Muscle layer of colon (tissue), 2 donors: ENCODE measurements at regions not wholly inside any gene's neighbourhood (a gene's known extent, or its start where the extent isn't known, plus 50 kb on each side); places are given as distances from the start of the nearest gene placed in this dataset.

Source experiments
- H3K27ac ChIP-seq: one replicate; pipeline ENCODE4 v1.7.0; 2013; ENCODE audit warnings: low read depth, mild to moderate bottlenecking, low read length, moderate library complexity
- H3K27me3 ChIP-seq, 2 donors: one replicate each; pipeline ENCODE4 v1.7.0; 2013; ENCODE audit warnings: low read length in 2 of 2, mild to moderate bottlenecking in 2 of 2; ENCODE audit not compliant: insufficient read depth in 2 of 2, control insufficient read depth in 1 of 2
- H3K36me3 ChIP-seq: one replicate; pipeline ENCODE4 v1.7.0; 2013; ENCODE audit warnings: mild to moderate bottlenecking, low read length; ENCODE audit not compliant: insufficient read depth
- H3K4me1 ChIP-seq: one replicate; pipeline ENCODE4 v1.7.0; 2013; ENCODE audit warnings: mild to moderate bottlenecking, low read length; ENCODE audit not compliant: insufficient read depth
- H3K4me3 ChIP-seq, 2 donors: one replicate each; pipeline ENCODE4 v1.7.0; 2013; ENCODE audit warnings: low read length in 2 of 2, low read depth in 1 of 2, mild to moderate bottlenecking in 1 of 2, moderate library complexity in 1 of 2
- H3K9ac ChIP-seq: one replicate; pipeline ENCODE4 v1.7.0; 2013; ENCODE audit warnings: low read length
- H3K9me3 ChIP-seq: one replicate; pipeline ENCODE4 v1.7.0; 2013; ENCODE audit warnings: mild to moderate bottlenecking, low read length
- donor health status: abdominal sarcoma.
- donor health status: Adenocarcinoma of cecum.

DNA sequence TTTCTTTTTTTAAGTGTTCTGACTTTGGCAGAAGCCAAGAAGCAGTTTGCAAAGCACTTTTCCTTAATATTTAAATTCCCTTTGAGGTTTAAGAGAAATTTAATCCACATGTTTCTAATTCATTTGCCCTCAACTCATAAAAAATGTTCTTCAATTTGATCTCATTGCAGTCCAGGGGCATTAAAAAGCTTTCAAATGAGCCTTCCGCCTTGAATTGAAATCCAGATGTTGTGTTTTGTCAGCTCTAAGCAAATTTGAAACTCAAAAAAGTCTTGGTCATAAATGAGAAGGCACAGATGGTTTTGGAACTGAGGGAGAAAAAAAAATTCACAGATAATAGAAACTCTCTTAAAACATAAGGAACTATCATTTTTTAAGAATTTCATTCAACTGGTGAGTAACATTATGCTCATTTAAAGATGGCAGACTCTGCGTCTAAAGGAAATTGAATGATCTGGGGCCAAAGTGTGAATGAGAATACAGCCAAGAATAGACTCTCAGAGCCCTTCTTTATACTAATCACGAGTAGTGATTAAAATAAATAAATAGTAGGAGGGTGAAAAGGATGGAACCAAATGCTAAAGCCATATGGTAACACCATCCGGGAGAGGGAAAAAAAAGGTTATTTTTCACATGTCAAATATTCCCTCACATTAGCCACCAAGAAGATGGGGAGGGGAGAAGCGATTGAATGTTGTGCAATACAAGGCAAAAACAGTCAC lies 1304.7 kb downstream of the CDH8 start:
- H3K36me3 ChIP-seq = no peaks in the 10 kb centered on the region
- H3K27ac ChIP-seq = no peak overlapping the region
- no peaks in the 10 kb centered on the region for H3K27me3 ChIP-seq
- no peak overlapping the region for H3K9ac ChIP-seq
- no peaks in the 10 kb centered on the region for H3K4me1 ChIP-seq
- no peaks in the 10 kb centered on the region for H3K9me3 ChIP-seq
- H3K4me3 ChIP-seq = no peak overlapping the region

DNA sequence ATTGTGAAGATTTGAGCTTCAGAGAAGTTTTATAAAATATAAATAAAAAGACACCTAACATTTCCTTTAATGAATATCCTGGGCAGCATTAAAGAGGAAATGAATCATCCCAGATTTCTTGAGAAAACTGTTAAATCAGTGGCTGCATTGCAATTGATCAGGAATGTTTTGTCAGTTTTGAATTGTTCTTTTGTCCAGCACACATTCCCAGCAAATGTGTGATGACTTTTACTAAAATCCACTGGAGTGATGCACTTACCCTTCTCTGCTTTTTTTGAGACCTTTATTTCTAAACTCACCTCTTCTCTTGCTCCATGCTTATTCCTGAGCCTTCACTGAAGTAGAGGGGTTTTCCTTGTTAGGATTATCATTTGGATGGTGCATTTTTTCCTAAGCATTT lies 1307.2 kb downstream of the CDH8 start:
- H3K27me3 ChIP-seq = no peaks in the 10 kb centered on the region
- H3K9me3 ChIP-seq = no peaks in the 10 kb centered on the region
- no peaks in the 10 kb centered on the region for H3K4me1 ChIP-seq
- H3K4me3 ChIP-seq = no peak overlapping the region
- no peaks in the 10 kb centered on the region for H3K36me3 ChIP-seq
- no peak overlapping the region for H3K9ac ChIP-seq
- H3K27ac ChIP-seq = no peak overlapping the region

- Histone ChIP-seq H3K27ac (no peak overlapping the region), H3K9me3 (no peaks in the 10 kb centered on the region), H3K27me3 (no peaks in the 10 kb centered on the region), H3K9ac (no peak overlapping the region), H3K4me3 (no peak overlapping the region), H3K36me3 (no peaks in the 10 kb centered on the region), H3K4me1 (no peaks in the 10 kb centered on the region)
Measured at GRCh38 chr16:60727851-60728250, 1308.4 kb downstream of the CDH8 start.

DNA sequence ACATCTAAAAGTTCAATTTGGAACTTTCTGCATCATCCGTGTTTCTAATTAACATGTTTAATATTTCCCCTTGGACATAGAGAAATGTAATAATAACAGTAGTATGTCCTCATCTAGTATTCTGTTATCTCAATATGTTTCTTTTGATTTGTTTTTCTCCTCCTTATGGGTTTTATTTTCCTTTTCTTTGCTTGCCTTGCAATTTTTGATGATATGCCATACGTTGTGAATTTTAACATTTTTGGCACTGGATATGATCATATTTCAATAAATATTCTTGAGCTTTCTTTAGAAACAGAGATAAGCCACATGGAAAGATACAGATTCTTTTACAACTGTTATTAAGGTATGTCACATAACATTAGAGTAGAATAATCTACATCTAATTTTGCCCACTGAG lies 1316.2 kb downstream of the CDH8 start:
- Histone ChIP-seq H3K27ac (no peak overlapping the region), H3K9me3 (peaks cover 5% of the 10 kb centered on the region), H3K27me3 (no peaks in the 10 kb centered on the region), H3K4me1 (no peaks in the 10 kb centered on the region), H3K36me3 (no peaks in the 10 kb centered on the region), H3K9ac (no peak overlapping the region), H3K4me3 (no peak overlapping the region)

DNA sequence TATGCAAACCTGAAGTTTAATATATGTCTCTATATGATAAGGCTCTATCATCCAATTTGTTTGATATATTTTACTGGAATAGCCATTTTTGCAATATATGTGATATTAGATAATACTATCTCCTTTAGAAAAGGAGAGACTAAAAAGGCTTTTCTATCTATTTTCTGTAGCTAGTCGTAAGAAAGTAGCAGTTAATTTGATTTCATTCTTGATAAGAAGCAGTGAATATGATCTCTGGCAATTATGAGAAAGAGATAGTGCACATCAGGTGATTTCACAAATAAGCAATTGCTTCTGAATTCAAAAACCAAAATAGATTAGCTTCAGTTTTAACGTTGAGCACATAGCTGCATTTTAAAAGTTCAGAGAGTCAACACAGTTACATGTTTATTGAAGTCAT lies 1318.4 kb downstream of the CDH8 start:
- Histone ChIP-seq H3K4me3 (no peak overlapping the region), H3K4me1 (no peaks in the 10 kb centered on the region), H3K27me3 (no peaks in the 10 kb centered on the region), H3K27ac (no peak overlapping the region), H3K9me3 (peaks cover 5% of the 10 kb centered on the region), H3K9ac (no peak overlapping the region), H3K36me3 (no peaks in the 10 kb centered on the region)

DNA sequence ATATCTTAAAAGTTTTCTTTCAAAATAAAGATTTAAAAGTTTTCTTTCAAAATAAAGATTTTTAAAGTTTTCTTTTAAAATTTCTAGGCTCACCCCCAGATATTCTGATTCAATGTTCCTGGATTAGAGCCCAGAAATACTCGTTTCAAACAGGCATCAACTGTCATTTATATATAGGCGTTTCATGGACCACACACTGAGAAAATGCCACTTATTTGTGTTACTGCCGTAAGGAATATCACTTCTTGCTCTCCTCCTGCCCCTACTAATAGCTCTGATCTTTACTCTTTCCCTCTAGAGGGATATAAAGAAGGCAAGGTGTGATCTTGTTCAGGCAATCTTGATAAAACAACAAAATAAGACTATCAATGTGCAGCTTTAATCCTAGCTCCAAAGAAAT lies 1324.1 kb downstream of the CDH8 start:
- Histone ChIP-seq H3K4me3 (no peak overlapping the region), H3K9me3 (no peaks in the 10 kb centered on the region), H3K4me1 (no peaks in the 10 kb centered on the region), H3K27me3 (no peaks in the 10 kb centered on the region), H3K36me3 (no peaks in the 10 kb centered on the region), H3K27ac (no peak overlapping the region), H3K9ac (no peak overlapping the region)

- H3K9ac ChIP-seq = no peak overlapping the region
- H3K4me3 ChIP-seq = no peak overlapping the region
- no peak overlapping the region for H3K27ac ChIP-seq
- H3K36me3 ChIP-seq = no peaks in the 10 kb centered on the region
- H3K9me3 ChIP-seq = no peaks in the 10 kb centered on the region
- no peaks in the 10 kb centered on the region for H3K27me3 ChIP-seq
- H3K4me1 ChIP-seq = no peaks in the 10 kb centered on the region
Measured at GRCh38 chr16:60704726-60705125, 1331.5 kb downstream of the CDH8 start.

GRCh38 chr16:60703096-60703495 lies 1333.1 kb downstream of the CDH8 start:
- H3K4me1 ChIP-seq = no peaks in the 10 kb centered on the region
- H3K4me3 ChIP-seq = no peak overlapping the region
- H3K27ac ChIP-seq = no peak overlapping the region
- no peaks in the 10 kb centered on the region for H3K36me3 ChIP-seq
- no peaks in the 10 kb centered on the region for H3K27me3 ChIP-seq
- H3K9me3 ChIP-seq = no peaks in the 10 kb centered on the region
- no peak overlapping the region for H3K9ac ChIP-seq

DNA sequence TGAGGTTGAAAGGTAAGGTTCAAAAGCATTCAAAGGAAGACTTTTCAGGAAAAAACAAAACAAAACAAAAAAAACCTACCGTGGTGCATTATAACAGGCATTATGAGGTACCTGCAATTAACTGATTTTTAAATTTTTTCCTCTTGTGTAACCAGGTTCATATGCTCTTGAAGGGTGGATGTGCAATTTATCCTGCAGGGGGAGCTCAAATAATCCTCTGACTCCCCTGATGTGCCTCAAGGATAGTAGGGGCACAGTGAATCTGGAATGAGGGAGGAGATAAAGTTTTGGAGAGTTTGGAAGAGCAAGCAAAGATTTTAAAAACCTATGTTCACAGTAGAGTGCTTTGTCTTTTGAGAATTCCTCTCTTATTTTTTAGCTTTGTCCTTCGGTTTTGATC lies 1349.4 kb downstream of the CDH8 start:
- Histone ChIP-seq H3K4me3 (no peak overlapping the region), H3K9me3 (no peaks in the 10 kb centered on the region), H3K4me1 (no peaks in the 10 kb centered on the region), H3K27me3 (no peaks in the 10 kb centered on the region), H3K27ac (no peak overlapping the region), H3K36me3 (no peaks in the 10 kb centered on the region), H3K9ac (no peak overlapping the region)

DNA sequence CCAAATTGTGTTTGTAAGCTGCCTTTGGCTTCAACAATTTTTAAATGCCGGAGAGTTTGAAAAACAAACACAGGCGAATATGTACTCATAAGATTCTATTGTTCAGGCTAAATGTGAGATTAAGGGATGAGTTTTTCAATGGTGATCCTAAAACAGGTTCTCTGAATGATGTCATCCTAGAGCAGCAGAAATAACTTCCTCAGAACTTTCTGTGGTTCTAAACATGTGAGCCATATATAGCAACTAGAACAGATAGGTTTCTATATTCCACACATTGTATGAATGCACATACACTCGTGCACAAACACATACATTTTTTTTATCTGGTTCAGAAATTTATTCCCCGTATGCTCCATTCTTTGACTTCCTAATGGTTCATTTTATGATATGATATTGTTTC lies 1352.2 kb downstream of the CDH8 start:
- Histone ChIP-seq H3K4me3 (no peak overlapping the region), H3K27me3 (no peaks in the 10 kb centered on the region), H3K9ac (no peak overlapping the region), H3K27ac (no peak overlapping the region), H3K36me3 (no peaks in the 10 kb centered on the region), H3K4me1 (no peaks in the 10 kb centered on the region), H3K9me3 (no peaks in the 10 kb centered on the region)

DNA sequence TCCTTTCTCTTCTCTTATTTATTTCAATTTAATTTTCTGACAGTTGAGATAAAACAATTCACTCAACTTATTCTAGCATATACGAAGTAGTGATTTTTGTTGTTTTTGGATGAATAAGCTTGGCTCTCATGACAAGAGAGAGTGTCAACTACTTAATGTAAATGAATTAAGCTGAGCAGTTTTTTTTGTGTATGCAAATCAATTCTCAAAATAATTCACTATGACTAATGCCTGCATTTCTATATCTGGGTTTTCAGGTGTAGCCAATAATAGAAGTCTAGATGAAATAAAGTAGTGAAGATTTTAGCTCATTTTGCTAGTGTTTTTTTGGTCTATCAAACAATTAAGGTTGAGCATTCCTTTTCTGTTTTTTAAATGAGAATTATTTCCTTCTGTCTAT lies 1354.0 kb downstream of the CDH8 start:
- H3K27ac ChIP-seq = no peak overlapping the region
- no peaks in the 10 kb centered on the region for H3K27me3 ChIP-seq

DNA sequence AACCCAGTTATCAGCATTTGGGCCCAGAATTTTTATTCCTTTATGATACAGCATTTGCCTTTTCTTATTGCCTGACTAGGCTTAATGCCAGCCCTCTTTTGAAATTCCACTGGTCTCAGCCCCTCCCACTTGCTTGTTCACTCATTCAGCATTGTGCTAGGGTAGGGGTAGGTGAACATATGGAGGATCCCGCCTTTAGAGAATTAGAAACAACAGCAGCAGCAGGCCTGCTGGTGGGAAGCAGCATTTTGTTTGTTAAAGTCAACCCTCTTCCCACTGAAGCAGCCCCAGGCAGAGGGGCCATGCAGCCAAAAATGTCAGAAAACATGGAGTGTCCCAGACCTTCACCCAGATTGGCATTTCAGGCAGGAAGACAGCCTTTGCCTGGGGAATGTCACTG lies 1355.2 kb downstream of the CDH8 start:
- Histone ChIP-seq H3K9me3 (no peaks in the 10 kb centered on the region), H3K36me3 (no peaks in the 10 kb centered on the region), H3K9ac (no peak overlapping the region), H3K27me3 (no peaks in the 10 kb centered on the region), H3K27ac (no peak overlapping the region), H3K4me3 (no peak overlapping the region), H3K4me1 (no peaks in the 10 kb centered on the region)

More for the DNA sequence above, 1354.0 kb downstream of the CDH8 start:
- no peaks in the 10 kb centered on the region for H3K9me3 ChIP-seq
- H3K9ac ChIP-seq = no peak overlapping the region
- H3K4me3 ChIP-seq = no peak overlapping the region
- H3K36me3 ChIP-seq = no peaks in the 10 kb centered on the region
- no peaks in the 10 kb centered on the region for H3K4me1 ChIP-seq
